ENCODE measurements at regions not wholly inside any gene's neighbourhood (a gene's known extent, or its start where the extent isn't known, plus 50 kb on each side); places are given as distances from the start of the nearest gene placed in this dataset.

DNA sequence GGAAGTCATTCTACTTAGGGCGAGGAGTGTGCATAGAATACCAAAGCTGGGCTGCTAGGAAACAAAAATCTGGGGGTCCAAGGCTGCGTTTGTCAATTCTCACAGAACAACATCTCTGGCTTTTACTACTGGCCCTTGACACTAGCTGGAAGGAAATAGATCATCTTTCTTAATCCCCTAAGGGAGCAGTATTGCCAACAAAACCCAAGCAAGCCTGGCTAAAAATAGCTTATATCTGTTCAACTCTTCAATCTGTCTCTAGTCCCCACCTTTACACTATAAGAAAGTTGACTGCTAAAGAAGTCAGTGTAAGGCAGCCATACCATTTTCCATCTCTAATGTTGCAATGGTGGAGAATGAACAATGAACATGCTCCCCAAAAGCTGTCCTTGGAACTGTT lies 107.8 kb upstream of the SPRY2 start:
- Histone ChIP-seq H4K8ac (ENCODE audit: low read depth in 2 of 2, low read length in 2 of 2) (no peak overlapping the region), H3K4me1 (ENCODE audit: control insufficient read depth, insufficient read depth, low read length) (no peaks in the 10 kb centered on the region), H3K14ac (replicated peaks; ENCODE audit: low read depth, low read length) (no peak overlapping the region), H2BK20ac (ENCODE audit: low read depth, low read length) (no peak overlapping the region), H3K79me1 (ENCODE audit: low read depth in 1 of 2, low read length in 2 of 2) (no peaks in the 10 kb centered on the region), H3K56ac (ENCODE audit: extremely low read depth, insufficient read depth, low read length) (no peak overlapping the region), H3K27me3 (ENCODE audit: control insufficient read depth, insufficient read depth, low read length) (no peaks in the 10 kb centered on the region), H4K5ac (ENCODE audit: low read depth, low read length) (no peak overlapping the region), H2BK120ac (ENCODE audit: low read depth, low read length) (no peak overlapping the region), H4K20me1 (ENCODE audit: insufficient read depth, low read length) (no peaks in the 10 kb centered on the region), H3K4me2 (ENCODE audit: low read depth, low read length) (no peak overlapping the region), H2AFZ (replicated peaks; ENCODE audit: low read length, poor library complexity) (no peak overlapping the region), H3K36me3 (ENCODE audit: control insufficient read depth, insufficient read depth, low read length) (no peaks in the 10 kb centered on the region), H3K18ac (ENCODE audit: low read depth, low read length) (no peak overlapping the region), H3K9me3 (ENCODE audit: control insufficient read depth, insufficient read depth, low read length) (no peaks in the 10 kb centered on the region), H3K4ac (ENCODE audit: low read depth, low read length) (no peak overlapping the region), H3K4me3 (ENCODE audit: insufficient read depth, low read depth, low read length) (no peak overlapping the region), H3K9ac (ENCODE audit: low read depth, low read length) (no peak overlapping the region), H4K91ac (ENCODE audit: insufficient read depth, low read depth, low read length) (no peak overlapping the region), H2AK5ac (ENCODE audit: low read depth, low read length) (no peak overlapping the region), H2BK15ac (ENCODE audit: low read depth, low read length) (no peak overlapping the region), H3K9me1 (ENCODE audit: insufficient read depth, low read length) (no peaks in the 10 kb centered on the region), H2AK9ac (replicated peaks; ENCODE audit: low read depth, low read length, poor library complexity) (no peak overlapping the region), H3K23ac (ENCODE audit: low read depth, low read length) (no peak overlapping the region), H2BK5ac (ENCODE audit: low read depth, low read length, poor library complexity, severe bottlenecking) (no peak overlapping the region), H3K27ac (ENCODE audit: insufficient read depth, low read length) (no peak overlapping the region)
- DNase-seq (no peak), ATAC-seq (ENCODE audit: low read depth) (no peak)
- intact Hi-C loops (cut with micrococcal nuclease): no loop called here
- no CpG with 5 or more reads among the region's 2 CpGs for WGBS, 2 experiments (ENCODE audit: extremely low coverage in 2 of 2, insufficient read length in 1 of 2)
- dilution Hi-C loops (cut with HindIII; ENCODE audit: low sequenced_read_pairs, unreplicated experiment): no loop called here
- in situ Hi-C loops (cut with MboI; ENCODE audit: low sequenced_read_pairs): no loop called here
- BruUV-seq (replicated peaks): no TSS peak
- CTCF ChIA-PET: no interaction called here
- POLR2A ChIA-PET (ENCODE audit: unreplicated experiment): no interaction called here
- no peak for TF ChIP-seq USF2 (IDR thresholded peaks at IDR 0.05; ENCODE audit: low read depth, low read length)
- TF ChIP-seq RCOR1 (IDR thresholded peaks at IDR 0.05; ENCODE audit: insufficient replicate concordance, low read length): no peak
- TF ChIP-seq BHLHE40 (IDR thresholded peaks at IDR 0.05; ENCODE audit: low read depth, low read length): no peak
- TF ChIP-seq RAD21 (IDR thresholded peaks at IDR 0.05; ENCODE audit: low read length): no peak
- no peak for TF ChIP-seq CHD1 (IDR thresholded peaks at IDR 0.05; ENCODE audit: low read depth, low read length)
- TF ChIP-seq ELK1 (IDR thresholded peaks at IDR 0.05; ENCODE audit: borderline replicate concordance, low read depth, low read length): no peak
- no peak for TF ChIP-seq NFE2L2 (IDR thresholded peaks at IDR 0.05; ENCODE audit: low read depth, low read length)

All from IMR-90 (cell line).